Naive thymus-derived CD4-positive, alpha-beta T cell (primary cell): ENCODE measurements at regions not wholly inside any gene's neighbourhood (a gene's known extent, or its start where the extent isn't known, plus 50 kb on each side); places are given as distances from the start of the nearest gene placed in this dataset.

Experiments
- ATAC-seq: fragments of 150-1000 bp; cut with Tn5 transposase; 2 replicates; pipeline ENCODE4 v1.10.0; 2021; ENCODE audit warnings: mild to moderate bottlenecking, moderate library complexity
- CTCF ChIA-PET: fragments of 350-600 bp; sonication (Branson Sonifier 250); formaldehyde crosslinking; loops from one replicate; lab custom pipeline; 2021; ENCODE audit warnings: antibody characterized with exemption; lab: Charles Lee
- POLR2A ChIA-PET: fragments of 350-600 bp; sonication (Branson Sonifier 250); formaldehyde crosslinking; loops from one replicate; lab custom pipeline; 2021; ENCODE audit warnings: antibody characterized with exemption, inconsistent platforms; lab: Charles Lee
- DNase-seq, 9 donors: peaks; one replicate each; pipeline versions ENCODE4 v3.0.0 to v3.0.0-alpha.2; 2020 to 2022; ENCODE audit warnings: mixed read lengths in 1 of 9
- H3K27ac ChIP-seq: one replicate; pipeline ENCODE4 v1.7.0; 2013; ENCODE audit warnings: mild to moderate bottlenecking, low read depth, low read length, moderate library complexity
- H3K27me3 ChIP-seq, 2 donors: one replicate each; pipeline ENCODE4 v1.7.0; 2013; ENCODE audit warnings: low read length in 2 of 2, mild to moderate bottlenecking in 2 of 2, moderate library complexity in 2 of 2; ENCODE audit not compliant: control insufficient read depth in 2 of 2, insufficient read depth in 2 of 2
- H3K36me3 ChIP-seq, 3 experiments: 1 replicate in 2 of 3; 2 replicates in 1 of 3; pipeline ENCODE4 v1.7.0; 2013; ENCODE audit warnings: low read length in 3 of 3, mild to moderate bottlenecking in 3 of 3, moderate library complexity in 1 of 3; ENCODE audit not compliant: insufficient read depth in 3 of 3, control insufficient read depth in 2 of 3
- H3K4me1 ChIP-seq, 2 donors: one replicate each; pipeline ENCODE4 v1.7.0; 2013; ENCODE audit warnings: low read length in 2 of 2, mild to moderate bottlenecking in 2 of 2, moderate library complexity in 1 of 2; ENCODE audit not compliant: control insufficient read depth in 2 of 2, insufficient read depth in 2 of 2
- H3K4me3 ChIP-seq: 2 replicates; pipeline ENCODE4 v1.7.0; 2013; ENCODE audit warnings: mild to moderate bottlenecking, low read length
- H3K9me3 ChIP-seq, 3 experiments: 1 replicate in 2 of 3; 2 replicates in 1 of 3; pipeline ENCODE4 v1.7.0; 2013; ENCODE audit warnings: low read length in 3 of 3; ENCODE audit not compliant: control insufficient read depth in 2 of 3
- H3K27ac Mint-ChIP-seq, 9 donors: one replicate each; pipeline ENCODE4 v1.8.0; 2020 to 2022; ENCODE audit warnings: mixed read lengths in 9 of 9, mild to moderate bottlenecking in 8 of 9, moderate library complexity in 5 of 9, inconsistent platforms in 2 of 9
- H3K27me3 Mint-ChIP-seq, 5 donors: one replicate each; pipeline ENCODE4 v1.8.0; 2021 to 2022; ENCODE audit warnings: mixed read lengths in 5 of 5, mild to moderate bottlenecking in 1 of 5
- H3K36me3 Mint-ChIP-seq, 5 donors: one replicate each; pipeline ENCODE4 v1.8.0; 2020 to 2022; ENCODE audit warnings: mixed read lengths in 5 of 5, mild to moderate bottlenecking in 3 of 5, inconsistent platforms in 1 of 5
- H3K4me1 Mint-ChIP-seq, 7 donors: one replicate each; pipeline ENCODE4 v1.8.0; 2020 to 2022; ENCODE audit warnings: mixed read lengths in 7 of 7, mild to moderate bottlenecking in 3 of 7, inconsistent platforms in 1 of 7
- H3K4me3 Mint-ChIP-seq, 10 donors: one replicate each; pipeline ENCODE4 v1.8.0; 2020 to 2022; ENCODE audit warnings: mild to moderate bottlenecking in 10 of 10, mixed read lengths in 10 of 10, moderate library complexity in 6 of 10, inconsistent platforms in 2 of 10
- H3K9me3 Mint-ChIP-seq, 11 donors: one replicate each; pipeline ENCODE4 v1.8.0; 2020 to 2022; ENCODE audit warnings: mixed read lengths in 11 of 11, mild to moderate bottlenecking in 4 of 11, inconsistent platforms in 1 of 11, moderate library complexity in 1 of 11
- intact Hi-C, 2 donors: fragments of 100-400 bp; cut with micrococcal nuclease; formaldehyde crosslinking; loops; one replicate each; pipeline ENCODE4 v1.15.1; 2023

GRCh38 chr5:28374492-28374967 lies 1336.1 kb upstream of the CDH9 start:
- no peak for ATAC-seq
- H3K36me3 ChIP-seq = no peaks in the 10 kb centered on the region
- H3K4me3 Mint-ChIP-seq = no peak overlapping the region
- peaks cover 4 to 18% (median 12%) of the 10 kb centered on the region in 11 donors for H3K9me3 Mint-ChIP-seq
- H3K36me3 Mint-ChIP-seq = no peaks in the 10 kb centered on the region
- ChIA-PET CTCF (no interaction called here), POLR2A (no interaction called here)
- H3K27me3 ChIP-seq = no peaks in the 10 kb centered on the region
- no peak overlapping the region for H3K27ac ChIP-seq
- no peaks in the 10 kb centered on the region for H3K4me1 ChIP-seq
- H3K4me3 ChIP-seq = no peak overlapping the region
- H3K27ac Mint-ChIP-seq = no peak overlapping the region
- no peaks in the 10 kb centered on the region for H3K9me3 ChIP-seq
- DNase-seq = no peak
- no peaks in the 10 kb centered on the region for H3K27me3 Mint-ChIP-seq
- no peaks in the 10 kb centered on the region for H3K4me1 Mint-ChIP-seq
- intact Hi-C loops = no loop called here

- H3K27me3 Mint-ChIP-seq = no peaks in the 10 kb centered on the region
- H3K9me3 ChIP-seq = no peaks in the 10 kb centered on the region
- no peaks in the 10 kb centered on the region for H3K4me1 ChIP-seq
- no peaks in the 10 kb centered on the region for H3K27me3 ChIP-seq
- ChIA-PET CTCF (no interaction called here), POLR2A (no interaction called here)
- H3K27ac Mint-ChIP-seq = no peak overlapping the region
- H3K9me3 Mint-ChIP-seq = peaks cover 6 to 26% (median 12%) of the 10 kb centered on the region in 11 donors
- no peak overlapping the region for H3K27ac ChIP-seq
- H3K4me3 ChIP-seq = no peak overlapping the region
- no peak for DNase-seq
- peaks cover 0 to 5% (median 0%) of the 10 kb centered on the region in 5 donors for H3K36me3 Mint-ChIP-seq
- no peak for ATAC-seq
- no peaks in the 10 kb centered on the region for H3K36me3 ChIP-seq
- no peaks in the 10 kb centered on the region for H3K4me1 Mint-ChIP-seq
- intact Hi-C loops = no loop called here
- no peak overlapping the region for H3K4me3 Mint-ChIP-seq
Observed at GRCh38 chr5:28370896-28371295, 1332.5 kb upstream of the CDH9 start.

GRCh38 chr5:28369418-28369817 lies 1331.0 kb upstream of the CDH9 start:
- Histone ChIP-seq H3K36me3 (no peaks in the 10 kb centered on the region), H3K27ac (no peak overlapping the region), H3K27me3 (no peaks in the 10 kb centered on the region), H3K4me3 (no peak overlapping the region), H3K9me3 (no peaks in the 10 kb centered on the region), H3K4me1 (no peaks in the 10 kb centered on the region)
- Mint-ChIP-seq H3K4me1 (no peaks in the 10 kb centered on the region), H3K4me3 (no peak overlapping the region), H3K9me3 (peaks cover 2 to 22% (median 12%) of the 10 kb centered on the region in 11 donors), H3K27me3 (no peaks in the 10 kb centered on the region), H3K27ac (no peak overlapping the region), H3K36me3 (peaks cover 0 to 5% (median 0%) of the 10 kb centered on the region in 5 donors)
- ChIA-PET CTCF (no interaction called here), POLR2A (no interaction called here)
- intact Hi-C loops = no loop called here
- DNase-seq (no peak), ATAC-seq (no peak)

- intact Hi-C loops = no loop called here
- peaks cover 4 to 31% (median 11%) of the 10 kb centered on the region in 11 donors for H3K9me3 Mint-ChIP-seq
Observed at GRCh38 chr5:28355831-28356230, 1317.4 kb upstream of the CDH9 start.

GRCh38 chr5:28346696-28347095 lies 1308.3 kb upstream of the CDH9 start:
- H3K4me1 Mint-ChIP-seq = no peaks in the 10 kb centered on the region
- no peaks in the 10 kb centered on the region for H3K4me1 ChIP-seq
- peaks cover 4 to 33% (median 11%) of the 10 kb centered on the region in 11 donors for H3K9me3 Mint-ChIP-seq
- no peak overlapping the region for H3K4me3 Mint-ChIP-seq
- no peak overlapping the region for H3K4me3 ChIP-seq
- H3K9me3 ChIP-seq = peaks cover 0 to 4% (median 0%) of the 10 kb centered on the region in 3 experiments
- no peak overlapping the region for H3K27ac Mint-ChIP-seq
- H3K36me3 Mint-ChIP-seq = no peaks in the 10 kb centered on the region
- H3K36me3 ChIP-seq = no peaks in the 10 kb centered on the region
- H3K27ac ChIP-seq = no peak overlapping the region
- H3K27me3 ChIP-seq = no peaks in the 10 kb centered on the region
- intact Hi-C loops = no loop called here
- ChIA-PET POLR2A (no interaction called here), CTCF (no interaction called here)
- no peaks in the 10 kb centered on the region for H3K27me3 Mint-ChIP-seq
- ATAC-seq = no peak
- DNase-seq = no peak

More at GRCh38 chr5:28355831-28356230, 1317.4 kb upstream of the CDH9 start:
- POLR2A ChIA-PET = no interaction called here
- no peaks in the 10 kb centered on the region for H3K27me3 Mint-ChIP-seq
- Histone ChIP-seq H3K27ac (no peak overlapping the region), H3K27me3 (no peaks in the 10 kb centered on the region), H3K4me3 (no peak overlapping the region), H3K36me3 (no peaks in the 10 kb centered on the region), H3K4me1 (no peaks in the 10 kb centered on the region), H3K9me3 (peaks cover 0 to 4% (median 0%) of the 10 kb centered on the region in 3 experiments)
- no peak overlapping the region for H3K27ac Mint-ChIP-seq
- H3K4me3 Mint-ChIP-seq = no peak overlapping the region
- ATAC-seq (no peak), DNase-seq (no peak)
- no peaks in the 10 kb centered on the region for H3K36me3 Mint-ChIP-seq
- H3K4me1 Mint-ChIP-seq = no peaks in the 10 kb centered on the region
- CTCF ChIA-PET = no interaction called here

GRCh38 chr5:28344836-28345433 lies 1306.5 kb upstream of the CDH9 start:
- Mint-ChIP-seq H3K4me3 (no peak overlapping the region), H3K27ac (no peak overlapping the region), H3K27me3 (no peaks in the 10 kb centered on the region), H3K36me3 (no peaks in the 10 kb centered on the region), H3K4me1 (no peaks in the 10 kb centered on the region), H3K9me3 (peaks cover under 1 to 20% (median 10%) of the 10 kb centered on the region in 11 donors)
- intact Hi-C loops = no loop called here
- ChIA-PET POLR2A (no interaction called here), CTCF (no interaction called here)
- Histone ChIP-seq H3K36me3 (no peaks in the 10 kb centered on the region), H3K9me3 (no peaks in the 10 kb centered on the region), H3K4me1 (no peaks in the 10 kb centered on the region), H3K4me3 (no peak overlapping the region), H3K27me3 (no peaks in the 10 kb centered on the region), H3K27ac (no peak overlapping the region)
- no peak for DNase-seq
- no peak for ATAC-seq

- H3K4me3 ChIP-seq = no peak overlapping the region
- Mint-ChIP-seq H3K4me3 (no peak overlapping the region), H3K27me3 (no peaks in the 10 kb centered on the region), H3K36me3 (no peaks in the 10 kb centered on the region), H3K9me3 (peaks cover 0 to 32% (median 13%) of the 10 kb centered on the region in 11 donors), H3K4me1 (no peaks in the 10 kb centered on the region), H3K27ac (no peak overlapping the region)
- peaks cover 0 to 4% (median 0%) of the 10 kb centered on the region in 3 experiments for H3K9me3 ChIP-seq
- no peaks in the 10 kb centered on the region for H3K27me3 ChIP-seq
- DNase-seq = no peak
- no peaks in the 10 kb centered on the region for H3K36me3 ChIP-seq
- H3K27ac ChIP-seq = no peak overlapping the region
- intact Hi-C loops = no loop called here
- H3K4me1 ChIP-seq = no peaks in the 10 kb centered on the region
- POLR2A ChIA-PET = no interaction called here
- ATAC-seq = no peak
- CTCF ChIA-PET = no interaction called here
Observed at GRCh38 chr5:28329176-28329575, 1290.8 kb upstream of the CDH9 start.
